CD4-positive, alpha-beta T cell treated with Interferon gamma for 1 hour (primary cell): ENCODE measurements at regions not wholly inside any gene's neighbourhood (a gene's known extent, or its start where the extent isn't known, plus 50 kb on each side); places are given as distances from the start of the nearest gene placed in this dataset.
A peak's percentile ranks its signal among the peaks of the same experiment; 100 is the strongest.

Source experiments
- DNase-seq: peaks from one replicate; pipeline ENCODE4 v3.0.0-alpha.2; 2020

GRCh38 chr2:191565120-191565519 is 112.8 kb upstream of the NABP1 start:
- DNase-seq: no peak

- no peak for DNase-seq
Measured at GRCh38 chr2:191565647-191566198, 112.2 kb upstream of the NABP1 start.

DNA sequence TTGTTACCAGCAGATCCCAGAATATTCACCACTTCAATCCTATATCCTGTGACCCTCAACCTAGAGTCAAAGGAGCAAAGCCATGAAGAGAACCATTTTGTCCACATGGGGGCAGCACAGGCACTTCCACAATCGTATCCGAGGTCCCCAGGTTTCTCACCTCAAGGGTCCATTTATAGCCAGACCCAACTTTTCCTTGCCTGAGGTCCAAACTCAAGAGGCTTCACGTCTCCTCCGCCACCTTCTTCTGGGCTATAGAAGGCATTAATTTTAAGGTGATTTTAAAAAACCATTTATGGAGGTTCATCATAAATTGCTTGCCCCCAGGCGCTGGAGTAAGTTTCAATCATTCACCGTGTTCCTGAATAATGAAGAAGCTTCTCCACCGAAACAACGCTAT is 111.6 kb upstream of the NABP1 start:
- DNase-seq: peak; percentile 59

- DNase-seq: no peak
Measured at GRCh38 chr2:191567206-191567605, 110.7 kb upstream of the NABP1 start.

DNA sequence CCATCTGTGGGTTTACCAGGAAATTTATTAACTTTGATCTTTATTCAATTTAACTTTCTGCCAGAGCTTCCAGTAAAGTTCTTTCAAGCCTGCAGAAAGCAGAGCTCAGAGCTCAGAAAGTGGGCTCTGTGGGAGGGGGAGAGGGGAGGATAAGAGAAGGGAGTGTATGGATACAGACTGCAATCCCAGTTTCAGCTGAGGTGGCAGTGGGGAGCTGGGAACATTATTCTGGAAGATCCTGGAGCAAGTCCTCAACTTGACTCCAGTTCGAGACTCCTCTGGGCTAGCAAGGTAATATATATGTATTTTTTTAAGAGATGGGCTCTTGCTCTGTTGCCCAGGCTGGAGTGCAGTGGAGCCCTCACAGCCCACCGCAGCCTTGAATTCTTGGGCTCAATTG is 108.9 kb upstream of the NABP1 start:
- no peak for DNase-seq

GRCh38 chr2:191571163-191571769 is 106.7 kb upstream of the NABP1 start:
- peak; percentile 4 for DNase-seq

- DNase-seq: no peak
Measured at GRCh38 chr2:191572319-191572718, 105.6 kb upstream of the NABP1 start.

GRCh38 chr2:191573216-191573615 is 104.7 kb upstream of the NABP1 start:
- DNase-seq: no peak

GRCh38 chr2:191574232-191574631 is 103.7 kb upstream of the NABP1 start:
- DNase-seq: no peak

- no peak for DNase-seq
Measured at GRCh38 chr2:191577605-191578004, 100.3 kb upstream of the NABP1 start.

- no peak for DNase-seq
Measured at GRCh38 chr2:191578031-191578430, 99.9 kb upstream of the NABP1 start.

DNA sequence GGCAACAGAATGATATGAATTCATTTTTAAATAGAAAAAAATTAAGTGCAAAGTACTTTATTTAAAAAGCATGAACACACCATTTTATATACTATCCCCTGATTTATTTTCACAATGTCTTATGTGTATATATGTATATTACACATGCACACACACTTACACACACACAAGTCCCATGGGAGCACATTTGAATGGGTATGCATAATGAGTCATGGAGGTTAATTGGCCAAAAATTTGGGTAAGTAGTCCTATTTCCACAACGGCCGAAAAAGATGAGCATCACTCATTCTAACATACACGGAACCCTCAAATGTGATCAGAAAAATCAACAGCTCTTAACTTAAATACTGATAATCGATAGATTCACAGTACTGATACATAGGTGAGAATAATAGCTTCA is 97.4 kb upstream of the NABP1 start:
- DNase-seq: no peak

- no peak for DNase-seq
Measured at GRCh38 chr2:191581003-191581402, 96.9 kb upstream of the NABP1 start.

DNA sequence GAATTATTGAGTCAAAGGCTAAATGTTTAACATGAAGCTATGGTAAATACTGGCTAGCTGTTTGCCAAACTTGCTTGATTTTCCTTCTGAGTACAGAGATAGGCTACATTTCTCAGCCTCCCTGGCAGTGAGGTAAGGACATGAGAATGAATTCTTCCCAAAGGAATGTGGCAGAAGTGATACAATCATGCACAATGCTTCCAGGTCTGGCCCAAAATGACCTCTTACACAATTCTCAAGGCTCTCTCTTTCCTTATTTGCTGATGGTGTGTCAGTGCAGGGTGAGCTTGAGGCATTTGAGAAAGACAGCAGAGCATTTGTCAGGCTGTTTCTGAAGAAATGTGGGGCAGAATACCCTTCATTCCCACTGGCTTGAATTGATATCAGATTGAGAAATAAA is 95.6 kb upstream of the NABP1 start:
- DNase-seq: no peak

DNA sequence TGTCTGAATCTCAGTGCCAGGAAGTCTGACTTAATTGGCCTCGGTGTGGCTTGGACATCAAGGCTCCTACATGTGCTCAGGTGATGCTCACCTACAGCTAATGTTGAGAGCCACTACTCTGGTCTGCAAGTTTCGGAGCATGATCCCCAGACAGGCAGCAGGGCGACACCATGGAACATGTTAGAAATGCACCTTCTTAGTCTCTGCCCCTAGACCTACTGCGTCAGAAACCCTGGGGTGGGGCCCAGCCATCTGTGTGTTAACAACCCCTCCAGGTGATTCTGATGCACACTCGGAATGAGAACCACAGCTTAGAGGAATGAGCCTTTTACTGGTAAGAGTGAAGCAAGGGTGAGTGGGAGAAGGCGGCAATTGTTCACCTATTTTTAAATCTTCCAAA is 86.9 kb upstream of the NABP1 start:
- DNase-seq: no peak

GRCh38 chr2:191593622-191594385 is 84.1 kb upstream of the NABP1 start:
- DNase-seq: no peak

DNA sequence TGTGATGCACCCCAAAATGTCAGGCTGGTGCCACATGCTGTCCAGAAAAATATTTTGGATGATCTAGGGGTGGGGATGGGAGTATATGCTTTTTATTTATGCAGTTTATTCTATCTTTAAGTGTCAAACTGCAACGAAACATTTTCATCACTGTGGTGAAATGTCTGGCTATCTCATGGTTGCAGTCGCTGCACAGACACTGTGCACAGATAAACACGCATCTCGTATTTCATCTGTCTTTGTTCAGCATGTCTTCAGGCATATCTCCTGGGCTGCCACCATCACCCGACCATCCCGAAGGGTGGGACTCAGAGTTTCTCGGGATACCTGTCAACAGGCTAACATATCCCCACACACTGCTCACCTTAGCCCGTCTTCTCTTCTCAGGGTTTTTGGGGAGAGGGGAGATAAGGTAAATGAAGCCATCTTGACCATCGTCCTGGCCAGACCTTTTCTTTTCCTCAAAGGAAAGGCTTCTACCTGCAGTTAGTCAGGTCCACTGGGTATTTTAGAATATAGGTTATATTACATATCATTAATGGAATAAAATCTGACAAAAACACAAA is 80.7 kb upstream of the NABP1 start:
- no peak for DNase-seq

DNA sequence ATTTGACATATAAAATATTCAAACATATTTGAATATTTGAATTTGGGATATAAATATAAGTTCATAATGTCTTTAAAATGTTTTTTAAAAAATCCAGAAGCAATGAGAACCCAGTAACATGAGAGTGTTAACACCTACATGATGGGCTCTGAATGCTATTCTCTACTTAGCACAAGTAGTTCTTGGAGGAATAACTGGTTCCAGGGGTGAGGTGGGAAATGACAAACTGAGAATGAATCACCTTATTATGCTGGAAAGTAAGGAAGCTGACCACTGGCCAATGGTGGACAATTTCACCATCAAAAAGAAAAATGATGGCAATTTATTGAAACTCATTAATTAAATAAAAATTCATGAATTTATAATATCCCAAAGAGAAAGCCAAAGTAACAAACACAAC is 79.6 kb upstream of the NABP1 start:
- DNase-seq: no peak

DNA sequence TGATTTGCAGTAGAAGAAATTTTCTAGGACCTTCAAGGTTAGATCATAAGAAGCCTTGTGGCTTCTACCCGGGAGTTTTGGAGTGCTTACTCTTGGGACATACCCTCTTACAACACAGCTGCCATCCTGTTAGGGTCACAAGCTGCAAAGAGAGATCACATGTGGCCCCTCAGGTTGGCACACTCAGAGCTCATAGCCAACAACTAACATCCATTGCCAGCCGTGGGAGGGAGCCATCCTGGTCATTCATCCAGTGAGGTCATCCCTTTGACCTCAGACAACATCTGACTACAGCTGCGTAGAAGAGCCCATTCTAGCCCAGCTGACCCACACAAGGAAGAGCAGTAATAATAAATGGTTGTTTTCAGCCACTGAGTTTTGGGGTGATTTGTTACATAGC is 76.9 kb upstream of the NABP1 start:
- DNase-seq: no peak

GRCh38 chr2:191604154-191604553 is 73.8 kb upstream of the NABP1 start:
- no peak for DNase-seq

GRCh38 chr2:191607096-191607495 is 70.8 kb upstream of the NABP1 start:
- no peak for DNase-seq

DNA sequence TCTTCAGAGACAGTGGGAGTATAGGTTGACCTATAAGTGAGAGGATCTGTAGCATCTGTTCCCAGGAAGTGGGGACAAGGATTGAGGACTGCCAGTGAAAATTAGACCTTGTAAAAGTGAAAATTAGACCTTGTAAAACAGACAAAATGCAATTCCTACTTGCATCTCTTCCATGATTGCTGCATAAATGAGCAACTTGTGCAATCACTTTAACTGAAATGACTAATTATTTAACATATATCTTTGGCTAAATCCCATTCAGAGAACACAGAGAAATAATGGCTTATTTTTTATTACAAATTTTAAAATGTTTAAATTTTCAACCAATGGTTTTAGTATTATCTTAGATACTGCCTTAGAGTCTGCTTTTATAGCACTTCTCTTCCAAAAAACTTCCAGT is 67.2 kb upstream of the NABP1 start:
- DNase-seq: no peak

DNA sequence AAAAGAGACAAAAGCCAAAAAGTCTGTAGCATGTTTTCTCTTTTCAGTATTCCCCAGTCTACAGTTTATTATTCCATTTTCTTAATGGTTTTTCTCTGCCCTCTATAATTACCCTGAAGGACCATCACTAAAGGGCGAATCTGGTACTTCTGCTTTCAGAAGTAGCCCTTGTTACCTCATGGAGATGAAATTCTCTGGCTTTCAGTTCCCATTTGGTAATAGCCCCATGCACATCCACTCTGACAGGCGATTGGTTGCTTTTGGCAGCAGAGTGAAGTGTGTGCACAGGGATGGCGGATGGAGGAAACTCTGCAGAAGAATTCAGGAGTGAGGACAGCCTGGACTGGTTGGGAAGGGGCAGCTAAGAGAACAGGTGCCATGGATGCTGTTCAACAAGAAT is 66.3 kb upstream of the NABP1 start:
- DNase-seq: peak; percentile 43

DNA sequence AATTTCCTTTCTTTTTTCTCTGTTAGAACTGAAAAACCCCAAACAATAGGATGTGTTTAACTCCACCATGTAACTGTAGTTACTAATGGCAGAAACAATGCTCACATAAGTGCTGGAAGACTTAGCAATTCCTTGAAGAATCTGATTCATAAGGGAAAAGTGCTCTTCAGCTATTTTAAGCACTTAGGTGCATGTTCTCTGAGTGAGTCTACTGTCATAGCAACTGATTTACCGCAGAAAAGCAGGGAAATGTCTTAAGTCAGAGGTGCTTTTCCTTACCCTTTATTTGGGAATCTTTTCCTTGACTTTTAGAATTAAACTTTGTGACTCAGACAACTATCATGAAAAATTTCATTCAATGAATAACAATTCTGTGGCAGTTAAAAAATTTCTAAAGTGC is 65.4 kb upstream of the NABP1 start:
- no peak for DNase-seq
